HG03039 (cell line): ENCODE measurements at regions not wholly inside any gene's neighbourhood (a gene's known extent, or its start where the extent isn't known, plus 50 kb on each side); places are given as distances from the start of the nearest gene placed in this dataset.

ENCODE experiments used
- ATAC-seq: cut with Tn5 transposase; IDR thresholded peaks from one replicate; pipeline ENCODE4 v1.9.1; 2021; ENCODE audit warnings: mild to moderate bottlenecking, moderate library complexity; ENCODE audit not compliant: unreplicated experiment

DNA sequence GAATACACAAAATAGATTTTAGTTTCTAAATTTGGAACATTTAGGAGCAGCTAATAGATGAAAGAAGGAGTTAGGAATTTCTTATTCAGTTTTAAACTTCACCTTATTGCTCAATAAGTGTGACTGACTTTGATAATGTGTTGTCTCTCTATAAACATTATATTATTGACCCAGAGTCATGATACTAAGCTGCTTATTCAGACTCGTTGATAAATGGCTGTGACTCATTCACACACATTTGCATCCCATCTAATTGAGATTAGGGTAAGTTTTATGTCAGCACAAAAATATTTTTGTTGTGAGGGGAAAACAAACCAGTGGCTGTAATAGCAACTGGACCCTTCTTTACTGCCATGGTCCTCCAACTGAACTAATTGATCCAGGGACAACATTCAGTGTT is 137.6 kb downstream of the GOLIM4 start:
- no peak for ATAC-seq

DNA sequence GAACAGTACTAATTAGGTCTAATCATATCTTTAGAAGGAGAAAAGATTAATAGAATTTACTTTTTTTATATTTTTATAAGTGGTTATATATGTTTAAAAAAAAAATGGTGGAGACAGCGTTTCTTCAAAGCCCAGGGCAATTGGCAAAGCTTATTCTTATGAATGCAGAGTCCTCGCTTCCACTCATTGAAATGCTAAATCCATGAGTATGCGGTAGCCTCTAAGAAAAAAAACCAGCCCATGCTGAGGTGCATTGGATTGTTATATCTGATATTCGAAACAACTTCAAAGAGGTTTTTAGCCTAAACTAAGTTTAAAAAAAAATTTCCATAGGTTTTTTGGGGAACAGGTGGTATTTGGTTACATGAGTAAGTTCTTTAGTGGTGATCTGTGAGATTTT is 142.8 kb downstream of the GOLIM4 start:
- ATAC-seq, result no peak

DNA sequence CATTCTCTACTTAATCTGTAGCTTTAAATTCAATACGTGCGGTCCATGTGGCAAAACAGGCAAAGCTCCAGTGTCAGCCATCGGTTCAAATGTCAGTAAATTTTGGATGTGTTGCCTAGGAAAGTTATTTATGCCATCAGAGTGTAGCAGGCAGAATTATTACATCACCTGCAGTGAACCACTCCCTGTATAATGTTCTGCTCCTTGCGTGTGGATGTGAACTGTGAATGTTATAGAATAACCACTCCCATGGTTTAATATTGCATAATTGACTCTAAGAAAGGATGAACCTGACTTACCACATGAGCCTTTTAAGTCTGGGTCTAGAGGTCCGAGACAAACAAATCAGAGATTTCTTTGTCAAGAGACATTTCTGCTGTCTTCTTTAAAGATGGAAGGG is 145.5 kb downstream of the GOLIM4 start:
- no peak for ATAC-seq

DNA sequence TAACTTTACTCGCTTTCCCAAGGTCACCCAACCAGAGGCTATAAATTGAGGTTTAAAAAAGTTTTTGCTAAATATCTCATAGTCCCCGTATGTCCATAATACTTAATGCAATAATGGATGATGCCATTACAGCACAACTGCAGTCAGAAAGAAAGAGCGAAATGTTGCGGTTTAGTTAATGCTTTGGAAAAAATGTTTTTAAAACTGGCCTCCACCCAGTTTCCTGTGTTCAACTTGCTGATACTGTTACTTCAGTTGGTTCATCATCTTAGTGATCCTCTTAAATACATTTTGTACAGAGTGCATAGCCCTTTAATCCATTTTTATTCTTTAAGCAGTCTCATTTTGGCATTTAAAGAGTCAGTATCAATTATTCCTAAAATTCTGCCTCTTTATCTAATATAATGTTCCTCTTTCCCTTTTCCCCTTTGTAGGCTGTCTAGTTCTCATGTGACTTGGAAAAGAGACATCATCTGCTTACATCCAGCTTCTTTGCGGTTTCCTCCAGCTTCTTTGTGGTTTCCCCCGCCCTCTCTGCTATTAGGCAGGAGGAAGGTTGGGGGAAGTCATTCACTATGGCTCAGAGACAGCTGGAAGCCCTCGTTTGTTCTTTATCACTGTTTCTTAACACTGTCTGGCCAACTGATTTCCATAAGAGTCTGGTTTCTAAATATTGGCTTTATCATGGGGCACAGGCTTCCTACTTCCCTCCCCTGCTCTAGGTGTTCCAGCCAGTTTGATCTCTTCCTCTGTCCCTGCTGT is 154.3 kb downstream of the GOLIM4 start:
- no peak for ATAC-seq

DNA sequence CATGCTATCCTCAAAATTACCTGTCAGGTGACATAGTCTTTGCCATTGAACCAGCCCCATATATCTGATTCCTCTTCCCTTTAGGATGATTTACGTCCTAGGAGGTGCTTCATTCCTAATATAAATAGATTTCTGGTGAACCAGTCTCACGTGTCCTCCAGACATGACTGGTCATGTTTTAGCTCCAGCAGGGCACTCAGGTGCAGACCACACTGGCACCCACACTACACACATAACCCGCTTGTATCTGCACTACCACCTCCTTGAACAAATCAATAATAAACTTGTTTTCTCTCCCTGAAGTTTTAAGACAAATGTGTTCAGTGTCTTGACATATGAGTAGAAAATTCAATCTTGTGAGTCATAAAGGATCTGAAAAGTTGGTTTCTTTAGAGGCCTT is 155.5 kb downstream of the GOLIM4 start:
- no peak for ATAC-seq

DNA sequence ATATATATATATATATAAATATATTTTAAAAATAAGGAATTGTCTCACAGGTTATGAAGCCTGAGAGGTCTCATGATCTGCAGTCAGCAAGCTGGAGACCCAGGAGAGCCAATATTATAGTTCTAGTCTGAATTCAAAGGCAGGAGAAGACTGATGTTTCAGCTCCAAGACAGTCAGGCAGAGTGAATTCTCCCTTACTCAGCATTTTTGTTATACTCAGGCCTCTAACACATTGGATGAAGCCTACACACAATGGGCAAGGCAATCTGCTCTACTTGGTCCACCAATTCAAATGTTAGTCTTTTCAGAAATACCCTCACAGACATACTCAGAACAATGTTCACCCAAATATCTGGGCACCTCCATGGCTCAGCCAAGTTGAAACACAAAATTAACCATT is 157.2 kb downstream of the GOLIM4 start:
- ATAC-seq, result no peak

DNA sequence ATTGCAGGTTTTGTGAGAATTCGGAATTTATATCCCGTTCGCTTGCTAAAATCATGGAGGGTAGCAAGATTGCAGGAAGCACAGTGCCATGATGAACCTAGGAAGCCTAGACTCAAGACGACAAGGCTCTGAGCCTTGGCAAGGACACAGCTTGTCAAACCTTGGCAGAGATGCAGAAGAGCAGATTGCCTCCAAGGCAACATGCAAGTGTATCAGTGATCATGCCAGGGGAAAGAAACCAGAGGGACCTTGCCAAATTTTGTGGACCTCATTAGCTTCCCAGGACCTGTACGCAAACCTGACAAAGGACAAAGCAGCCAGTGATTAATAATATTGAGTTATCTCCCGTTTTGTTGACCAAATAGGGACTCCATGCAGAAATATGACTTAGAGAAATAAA is 159.7 kb downstream of the GOLIM4 start:
- ATAC-seq, result no peak

DNA sequence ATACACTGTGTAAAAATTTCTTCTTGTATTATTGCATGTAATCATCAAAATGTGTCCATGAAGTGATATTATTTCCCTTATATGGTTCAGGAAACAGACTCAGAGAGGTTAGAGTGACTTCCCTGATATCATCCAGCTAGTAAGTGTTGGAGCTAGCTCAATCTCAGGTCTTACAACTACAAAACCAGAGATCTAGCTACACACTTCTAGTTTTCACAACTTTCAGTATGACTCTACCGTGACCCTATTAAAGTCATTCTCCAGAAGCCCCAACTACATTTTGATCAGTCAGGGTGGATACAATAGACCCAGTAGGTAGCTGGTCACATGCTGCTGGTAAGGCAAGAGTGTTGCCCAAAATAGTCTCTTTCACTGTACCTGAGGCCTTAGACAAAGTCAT is 165.3 kb downstream of the GOLIM4 start:
- ATAC-seq, result no peak

DNA sequence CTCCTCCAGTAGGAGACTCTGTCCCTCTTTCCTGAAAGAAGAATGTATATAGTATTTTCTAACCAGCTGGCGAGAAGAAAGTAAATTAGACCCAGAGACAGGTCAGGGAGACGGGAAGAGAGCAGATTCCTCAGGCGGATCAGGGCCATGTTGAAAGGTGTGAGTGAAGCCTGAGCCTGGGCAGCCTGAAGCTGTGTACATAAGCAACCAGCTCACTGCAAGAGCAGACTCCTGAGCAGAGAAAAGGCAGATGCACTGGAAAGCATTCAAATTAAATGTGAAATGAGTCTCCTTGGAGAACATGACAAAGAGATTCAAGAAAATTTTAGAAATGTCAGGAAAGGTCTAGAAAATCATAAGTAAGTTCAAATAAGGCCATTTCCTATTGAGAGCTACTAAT is 165.8 kb downstream of the GOLIM4 start:
- ATAC-seq, result no peak

DNA sequence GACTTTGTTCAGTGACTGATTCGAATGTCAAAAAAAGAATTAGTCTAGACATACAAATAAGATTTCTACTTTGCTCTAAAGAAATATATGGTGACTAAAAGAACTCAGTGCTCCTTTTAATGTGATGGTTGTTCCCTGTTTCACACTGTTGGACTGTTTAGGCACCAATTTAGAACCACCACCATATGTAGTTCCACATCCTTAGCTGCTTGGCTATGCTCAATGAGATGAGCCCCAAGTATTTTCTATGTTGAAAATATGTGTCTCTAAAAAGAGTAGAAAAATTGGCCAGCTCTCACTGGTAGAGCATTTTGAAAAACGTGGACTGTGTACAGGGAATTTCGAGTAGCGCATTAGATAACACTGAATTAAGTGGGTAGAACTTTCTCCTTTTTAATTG is 167.3 kb downstream of the GOLIM4 start:
- no peak for ATAC-seq

DNA sequence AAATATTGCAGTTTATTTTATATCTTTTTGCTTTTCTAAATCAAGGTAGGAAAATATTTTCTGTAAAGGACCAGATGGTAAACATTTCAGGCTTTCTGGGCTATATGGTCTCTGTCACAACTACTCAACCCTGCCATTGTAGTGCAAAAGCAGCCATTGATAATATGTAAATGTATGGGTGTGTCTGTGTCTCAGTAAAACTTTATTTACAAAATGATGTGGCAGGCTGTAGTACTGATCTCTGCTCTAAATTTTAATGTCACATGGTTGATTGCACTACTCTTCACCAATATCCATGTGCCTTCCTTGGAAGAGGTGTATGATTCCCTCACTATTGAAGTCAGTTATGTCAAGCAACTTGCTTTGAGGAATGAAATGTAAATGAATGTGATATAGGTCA is 175.0 kb downstream of the GOLIM4 start:
- ATAC-seq, result no peak

DNA sequence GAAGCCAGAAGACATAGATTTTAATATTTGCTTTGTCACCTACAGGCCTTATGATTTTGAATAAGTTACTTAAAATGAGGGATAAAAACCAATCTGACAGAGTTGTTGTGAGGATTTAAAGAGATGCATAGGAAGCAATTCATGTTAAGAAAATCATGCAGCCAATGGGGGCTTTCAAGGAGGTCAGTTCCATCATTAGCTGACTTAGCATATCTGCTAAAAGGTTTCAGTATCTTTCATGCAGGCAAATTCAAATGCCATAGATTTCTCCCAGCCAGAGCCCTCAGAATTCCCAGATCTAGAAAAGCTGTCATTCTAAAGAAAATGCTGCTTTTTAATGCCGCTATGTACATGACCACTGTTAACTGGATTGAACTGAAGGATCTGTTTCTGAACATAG is 176.1 kb downstream of the GOLIM4 start:
- ATAC-seq, result no peak

DNA sequence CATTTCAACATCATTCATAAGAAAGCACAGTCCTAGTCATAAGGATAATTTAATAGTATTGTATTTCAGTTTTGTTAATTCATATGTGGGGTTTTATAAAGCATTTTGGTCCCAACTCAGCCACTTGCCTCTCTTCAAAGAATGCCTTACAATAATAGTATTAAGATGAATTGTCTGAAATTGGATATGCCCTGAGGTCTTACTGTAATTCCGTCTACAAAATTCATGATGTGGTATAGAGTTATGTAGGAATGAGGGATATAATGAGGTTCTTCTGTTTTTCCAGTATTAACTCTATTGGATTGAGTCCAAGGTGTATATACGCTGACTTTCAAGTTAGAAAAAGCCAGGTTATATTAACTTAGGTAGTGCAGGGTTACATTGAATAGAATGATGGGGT is 177.0 kb downstream of the GOLIM4 start:
- ATAC-seq, result no peak

DNA sequence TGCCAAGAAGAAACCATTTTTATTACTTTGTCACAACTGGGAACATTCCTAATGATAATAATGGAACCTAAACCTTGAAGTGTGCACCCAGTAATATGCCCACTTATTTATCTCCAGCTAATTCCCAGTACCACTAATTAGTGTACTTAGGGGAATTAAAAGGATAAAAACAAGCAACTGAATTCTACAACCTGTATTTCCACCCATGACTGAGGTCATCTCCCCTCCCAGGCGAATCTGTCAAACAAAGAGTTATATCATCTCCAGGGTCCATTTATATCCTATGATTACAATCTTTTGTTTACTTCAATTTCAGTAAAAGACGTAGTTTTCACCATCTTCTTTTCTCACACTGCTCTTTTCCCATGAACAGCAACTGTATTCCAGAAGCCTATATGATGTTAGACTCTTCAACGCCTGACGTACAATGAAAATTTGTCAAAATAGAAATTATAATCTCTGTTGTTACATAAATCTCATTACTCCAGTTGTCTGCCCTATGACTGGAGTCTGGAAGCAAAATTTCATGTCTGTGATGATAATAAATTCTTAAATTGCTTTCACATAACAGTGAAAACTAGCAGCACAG is 177.6 kb downstream of the GOLIM4 start:
- no peak for ATAC-seq

DNA sequence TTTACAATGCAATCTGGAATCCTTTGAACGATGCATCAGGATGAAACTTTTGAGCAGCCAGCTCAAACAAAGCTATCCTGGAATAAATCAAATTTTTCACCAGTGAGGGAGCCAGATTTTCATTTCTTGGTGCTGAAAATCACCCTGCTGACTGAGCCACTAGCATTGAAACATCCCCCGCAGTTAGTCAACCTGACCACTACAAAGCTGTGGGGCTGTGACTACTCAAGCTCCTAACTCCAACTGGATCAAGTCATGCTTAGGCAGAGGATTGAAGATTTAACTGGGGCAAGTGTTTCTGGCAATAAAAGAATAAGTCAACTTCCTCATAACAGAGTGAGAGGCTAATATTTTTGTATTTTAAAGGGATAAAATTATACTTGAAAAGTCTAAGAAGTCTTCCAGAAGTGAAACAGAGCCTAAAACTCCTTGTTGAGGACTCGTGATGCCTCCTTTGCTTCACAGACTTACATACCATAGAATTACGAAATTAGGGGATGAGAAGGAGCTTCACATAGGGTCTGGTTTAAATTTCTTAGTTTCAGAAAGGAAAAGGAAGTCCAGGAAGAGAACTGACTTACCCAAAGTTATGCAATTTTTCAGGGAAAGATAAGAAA is 177.8 kb downstream of the SERPINI1 start:
- ATAC-seq, result no peak

DNA sequence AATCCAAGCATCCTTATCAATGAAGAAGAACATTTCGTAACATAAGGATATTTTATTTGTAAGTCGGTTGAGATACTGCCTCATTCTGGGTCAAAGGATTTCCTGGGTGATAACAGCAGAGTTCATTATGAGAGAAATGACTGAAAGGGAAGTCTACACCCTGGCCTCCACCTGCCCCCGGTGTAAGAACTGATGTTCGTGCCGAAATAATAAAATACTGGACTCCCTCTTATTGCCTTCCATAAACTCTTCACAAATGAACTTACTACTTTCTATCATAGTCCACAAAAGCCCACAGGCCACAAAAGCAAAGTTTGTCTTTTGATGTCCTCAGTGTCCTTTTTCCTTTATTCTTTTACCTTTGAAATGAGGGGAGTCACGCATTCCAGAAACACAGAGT is 174.4 kb downstream of the SERPINI1 start:
- ATAC-seq, result no peak

DNA sequence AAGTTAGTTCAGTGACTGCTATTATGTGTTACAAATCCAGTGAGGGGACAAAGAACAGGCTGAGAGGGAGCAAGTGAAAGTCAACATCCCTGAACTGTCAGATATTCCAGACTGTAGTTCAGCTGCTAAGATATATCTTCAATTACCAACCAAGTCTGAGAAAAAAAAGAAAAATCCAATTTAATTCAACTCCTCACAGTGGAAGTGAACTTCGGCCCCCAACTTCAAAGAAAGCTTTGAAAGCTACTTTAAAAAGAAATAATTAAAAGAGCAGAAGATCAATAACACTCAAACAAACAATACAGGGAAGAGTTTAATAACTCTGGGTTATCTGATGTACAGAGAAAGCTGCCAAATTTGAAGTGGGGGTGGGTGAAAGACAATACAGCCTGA is 174.0 kb downstream of the SERPINI1 start:
- ATAC-seq, result no peak

DNA sequence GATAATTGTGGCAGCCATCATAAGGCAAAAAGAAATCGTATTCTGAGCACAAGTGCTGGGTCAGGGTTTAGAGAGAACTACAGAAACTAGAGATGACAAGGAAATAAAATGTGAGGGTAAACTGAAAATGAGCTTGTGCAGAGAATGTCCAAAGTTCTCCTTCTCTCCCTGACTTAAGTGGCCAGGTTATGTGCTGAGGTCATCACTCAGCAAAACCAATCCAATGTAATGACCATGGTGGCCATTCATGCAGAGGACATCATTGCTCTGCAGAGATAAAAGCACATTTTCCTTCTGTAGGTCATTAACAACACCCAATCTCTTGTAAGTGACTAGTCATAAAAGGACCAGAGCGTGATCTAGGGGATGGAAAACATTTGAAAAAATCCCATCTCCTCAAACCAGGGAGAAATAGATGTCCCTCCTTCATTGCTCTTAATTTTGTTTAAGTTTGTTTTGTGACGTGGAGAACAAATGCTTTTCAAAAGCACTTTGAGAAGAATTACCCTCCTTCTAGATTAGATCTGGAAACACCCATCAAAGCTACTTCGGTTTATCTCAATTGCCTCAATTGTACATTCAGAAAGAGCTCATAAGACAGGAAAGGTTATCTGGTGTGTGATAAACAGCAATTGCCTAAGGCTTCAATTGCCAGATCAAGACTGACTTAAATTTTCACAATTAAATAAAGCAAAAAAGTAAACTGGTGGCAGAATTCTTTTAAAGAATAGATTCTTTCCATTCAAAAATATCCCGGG is 173.4 kb downstream of the SERPINI1 start:
- ATAC-seq, result no peak

DNA sequence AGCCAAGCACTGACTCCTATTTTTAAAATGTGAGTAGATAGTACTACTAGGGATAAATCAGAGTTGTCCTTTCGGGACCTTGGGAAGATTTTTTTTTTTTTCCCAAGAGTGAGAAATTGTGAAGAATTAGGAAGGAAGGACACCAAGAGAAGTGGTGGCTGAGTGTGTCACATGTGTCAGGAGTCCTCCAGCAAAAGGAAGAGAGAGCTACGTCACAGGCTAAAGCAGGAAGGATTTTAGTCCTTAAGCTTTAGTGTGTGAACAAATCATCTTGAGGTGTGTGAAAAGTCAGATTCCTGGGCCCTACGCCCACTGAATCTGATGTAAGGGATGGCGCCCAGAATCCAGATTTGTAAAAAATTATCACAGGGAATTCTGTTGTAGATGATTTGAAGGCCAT is 172.7 kb downstream of the SERPINI1 start:
- no peak for ATAC-seq

DNA sequence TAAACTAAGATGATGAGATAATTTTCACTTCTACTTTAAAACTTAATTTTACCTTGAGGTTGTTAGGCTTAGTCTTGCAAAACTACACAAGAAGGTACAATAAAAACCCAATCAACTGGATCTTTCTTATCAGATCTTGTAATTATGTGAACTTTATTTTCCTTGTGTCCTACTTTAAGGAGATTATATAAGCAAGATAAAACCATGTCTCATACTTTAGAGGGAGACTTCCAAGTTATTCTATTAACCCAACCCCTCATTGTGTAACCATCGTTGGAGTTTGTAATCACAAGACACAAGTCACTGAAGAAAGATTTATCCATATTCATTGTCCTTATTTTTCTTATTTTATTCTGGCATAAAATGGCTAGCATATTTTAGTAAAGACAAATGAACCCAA is 165.6 kb downstream of the SERPINI1 start:
- ATAC-seq, result no peak

DNA sequence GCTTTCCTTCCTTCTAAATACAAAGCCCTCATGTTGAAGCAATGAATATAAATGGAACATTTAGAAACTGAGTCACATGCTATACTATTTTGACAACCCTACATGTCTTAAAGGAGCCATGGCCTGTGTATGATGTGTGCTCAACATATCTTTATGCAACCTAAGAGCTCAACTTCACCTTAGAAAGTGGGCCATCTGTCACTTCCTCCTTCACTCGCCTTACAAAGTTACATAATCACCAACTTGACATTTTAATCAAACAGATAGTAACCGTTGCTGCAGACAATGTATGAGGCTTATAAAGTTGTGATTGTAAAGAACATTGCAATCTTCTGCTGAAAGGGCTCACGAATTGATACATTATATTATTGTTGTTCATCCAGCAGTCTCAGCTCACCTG is 163.6 kb downstream of the SERPINI1 start:
- no peak for ATAC-seq

DNA sequence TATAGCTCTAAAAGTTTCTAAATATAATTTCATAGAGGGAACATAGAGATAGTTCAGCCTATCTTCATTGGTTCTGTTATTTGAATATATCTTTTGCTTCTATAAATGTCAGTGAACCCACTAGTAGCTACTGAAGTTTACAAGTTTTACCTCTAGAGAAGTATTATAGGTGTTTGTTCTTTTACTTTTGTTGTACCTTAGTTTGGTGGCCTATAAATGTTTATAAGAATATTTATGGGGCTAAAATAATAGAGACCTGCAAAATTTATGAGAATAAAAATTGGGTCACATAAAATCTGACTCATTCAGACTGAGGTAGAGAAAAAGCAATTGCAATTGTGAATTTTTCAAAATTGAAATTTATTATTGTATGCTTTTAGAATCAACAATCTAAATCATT is 162.6 kb downstream of the SERPINI1 start:
- no peak for ATAC-seq
